GM12873 (cell line): ENCODE measurements at regions not wholly inside any gene's neighbourhood (a gene's known extent, or its start where the extent isn't known, plus 50 kb on each side); places are given as distances from the start of the nearest gene placed in this dataset.

ENCODE experiments used
- TF ChIP-seq, protein P1 (sequence below): IDR thresholded peaks from 2 replicates; pipeline ENCODE4 v1.5.1; 2012; ENCODE audit warnings: low read depth, mild to moderate bottlenecking, moderate library complexity, low read length, control low read depth; ENCODE audit not compliant: insufficient read depth; ENCODE audit errors: missing control alignments

GRCh38 chr21:35375115-35375514 lies 326.0 kb upstream of the RUNX1 start:
- TF ChIP-seq, protein P1, sequence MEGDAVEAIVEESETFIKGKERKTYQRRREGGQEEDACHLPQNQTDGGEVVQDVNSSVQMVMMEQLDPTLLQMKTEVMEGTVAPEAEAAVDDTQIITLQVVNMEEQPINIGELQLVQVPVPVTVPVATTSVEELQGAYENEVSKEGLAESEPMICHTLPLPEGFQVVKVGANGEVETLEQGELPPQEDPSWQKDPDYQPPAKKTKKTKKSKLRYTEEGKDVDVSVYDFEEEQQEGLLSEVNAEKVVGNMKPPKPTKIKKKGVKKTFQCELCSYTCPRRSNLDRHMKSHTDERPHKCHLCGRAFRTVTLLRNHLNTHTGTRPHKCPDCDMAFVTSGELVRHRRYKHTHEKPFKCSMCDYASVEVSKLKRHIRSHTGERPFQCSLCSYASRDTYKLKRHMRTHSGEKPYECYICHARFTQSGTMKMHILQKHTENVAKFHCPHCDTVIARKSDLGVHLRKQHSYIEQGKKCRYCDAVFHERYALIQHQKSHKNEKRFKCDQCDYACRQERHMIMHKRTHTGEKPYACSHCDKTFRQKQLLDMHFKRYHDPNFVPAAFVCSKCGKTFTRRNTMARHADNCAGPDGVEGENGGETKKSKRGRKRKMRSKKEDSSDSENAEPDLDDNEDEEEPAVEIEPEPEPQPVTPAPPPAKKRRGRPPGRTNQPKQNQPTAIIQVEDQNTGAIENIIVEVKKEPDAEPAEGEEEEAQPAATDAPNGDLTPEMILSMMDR: no peak

GRCh38 chr21:35373998-35374397 lies 324.9 kb upstream of the RUNX1 start:
- TF ChIP-seq, protein P1: no peak

- TF ChIP-seq, protein P1: no peak
These were observed 323.1 kb upstream of the RUNX1 start for GRCh38 chr21:35372201-35372600.

DNA sequence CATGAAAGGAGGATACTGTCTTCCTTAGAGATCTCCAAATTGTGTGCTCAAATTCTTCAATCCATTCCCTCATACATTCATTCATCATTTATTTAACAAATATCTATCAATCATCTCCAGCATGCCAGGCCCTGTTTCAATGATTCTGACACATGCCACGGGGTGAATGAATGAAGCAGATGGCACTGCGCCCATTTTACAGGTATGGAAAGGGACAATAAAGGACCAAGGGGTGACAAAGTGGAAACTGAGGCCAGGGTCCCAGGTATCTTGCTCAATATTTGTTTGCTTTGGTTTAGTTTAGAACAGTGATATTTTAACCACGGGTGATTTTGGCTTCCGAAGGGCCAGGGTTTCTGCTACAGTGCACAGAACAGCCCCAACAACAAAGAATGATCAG lies 321.6 kb upstream of the RUNX1 start:
- TF ChIP-seq, protein P1: no peak

DNA sequence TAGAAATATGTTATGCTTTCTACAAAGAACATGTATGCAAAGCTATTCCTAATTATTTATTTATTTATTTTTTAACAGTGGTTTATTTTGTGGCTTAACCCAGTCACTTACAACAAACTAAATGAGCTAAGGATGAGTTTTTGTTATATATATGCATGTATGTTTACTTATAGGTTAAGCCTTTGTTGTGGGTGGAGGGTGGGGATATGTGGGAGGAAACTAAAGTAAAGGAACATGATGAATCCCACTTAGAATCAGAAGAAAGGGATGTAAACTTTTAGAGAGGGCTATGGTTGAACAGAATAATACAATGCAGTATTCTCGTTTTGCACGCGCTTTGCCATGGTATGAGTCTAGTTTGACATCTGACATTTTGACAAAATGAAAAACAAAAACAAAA lies 321.0 kb upstream of the RUNX1 start:
- TF ChIP-seq, protein P1: no peak

DNA sequence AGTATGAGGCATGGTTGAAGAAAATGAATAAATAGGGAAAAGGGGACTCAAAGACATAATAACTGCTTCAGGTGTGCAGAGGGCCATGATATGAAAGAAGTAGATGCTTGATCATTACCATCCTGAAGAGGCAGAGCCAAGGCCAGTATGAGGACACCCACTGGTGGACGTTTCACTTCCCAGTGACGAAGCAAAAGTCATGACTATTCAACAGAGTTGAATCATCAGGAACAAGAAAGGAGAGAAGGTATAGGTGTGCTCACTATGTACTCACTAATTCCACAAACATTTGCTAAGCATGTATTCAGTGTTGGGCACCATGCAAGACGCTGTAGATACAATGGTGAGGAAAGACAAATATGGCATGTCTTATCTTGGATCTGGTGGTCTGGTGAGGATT lies 319.2 kb upstream of the RUNX1 start:
- TF ChIP-seq, protein P1: no peak

DNA sequence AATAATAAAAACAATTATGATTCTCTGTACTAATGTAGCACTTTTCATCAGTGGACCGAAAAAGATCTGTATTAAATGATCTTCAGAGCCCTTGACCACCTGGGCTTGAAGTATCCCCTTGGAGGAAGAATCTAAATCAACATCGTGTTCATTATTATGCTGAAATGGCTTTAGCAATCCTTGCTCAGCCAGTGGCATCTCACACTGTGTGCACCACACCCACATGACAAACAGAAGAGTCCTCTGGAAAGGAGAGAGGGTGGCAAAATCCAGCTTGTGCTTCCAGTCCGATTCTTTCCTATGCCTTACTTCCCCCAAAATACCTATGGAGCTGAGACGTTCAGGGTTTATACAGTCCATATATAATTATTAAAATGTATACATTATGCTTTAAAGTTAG lies 318.5 kb upstream of the RUNX1 start:
- TF ChIP-seq, protein P1: no peak
